ENCODE measurements at regions not wholly inside any gene's neighbourhood (a gene's known extent, or its start where the extent isn't known, plus 50 kb on each side); places are given as distances from the start of the nearest gene placed in this dataset.

GRCh38 chr2:81876624-81877023, 1572.1 kb upstream of the LRRTM1 start:
- TF ChIP-seq, protein P1, sequence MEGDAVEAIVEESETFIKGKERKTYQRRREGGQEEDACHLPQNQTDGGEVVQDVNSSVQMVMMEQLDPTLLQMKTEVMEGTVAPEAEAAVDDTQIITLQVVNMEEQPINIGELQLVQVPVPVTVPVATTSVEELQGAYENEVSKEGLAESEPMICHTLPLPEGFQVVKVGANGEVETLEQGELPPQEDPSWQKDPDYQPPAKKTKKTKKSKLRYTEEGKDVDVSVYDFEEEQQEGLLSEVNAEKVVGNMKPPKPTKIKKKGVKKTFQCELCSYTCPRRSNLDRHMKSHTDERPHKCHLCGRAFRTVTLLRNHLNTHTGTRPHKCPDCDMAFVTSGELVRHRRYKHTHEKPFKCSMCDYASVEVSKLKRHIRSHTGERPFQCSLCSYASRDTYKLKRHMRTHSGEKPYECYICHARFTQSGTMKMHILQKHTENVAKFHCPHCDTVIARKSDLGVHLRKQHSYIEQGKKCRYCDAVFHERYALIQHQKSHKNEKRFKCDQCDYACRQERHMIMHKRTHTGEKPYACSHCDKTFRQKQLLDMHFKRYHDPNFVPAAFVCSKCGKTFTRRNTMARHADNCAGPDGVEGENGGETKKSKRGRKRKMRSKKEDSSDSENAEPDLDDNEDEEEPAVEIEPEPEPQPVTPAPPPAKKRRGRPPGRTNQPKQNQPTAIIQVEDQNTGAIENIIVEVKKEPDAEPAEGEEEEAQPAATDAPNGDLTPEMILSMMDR (IDR thresholded peaks at IDR 0.05) = no peak
- TF ChIP-seq POLR2AphosphoS5 (IDR thresholded peaks at IDR 0.05) = no peak
- TF ChIP-seq EP300 (IDR thresholded peaks at IDR 0.05) = no peak
- TF ChIP-seq POLR2A (IDR thresholded peaks at IDR 0.05) = no peak

Data from upper lobe of left lung (tissue), 4 donors.